Kidney (tissue), 13 donors: ENCODE measurements at regions not wholly inside any gene's neighbourhood (a gene's known extent, or its start where the extent isn't known, plus 50 kb on each side); places are given as distances from the start of the nearest gene placed in this dataset.

ENCODE experiments used
- DNase-seq, 5 donors: peaks; one replicate each; pipeline ENCODE4 v3.0.0-alpha.2; 2013 to 2020
- FAIRE-seq: peaks from 2 replicates; lab custom pipeline; 2012; peaks lifted over from hg19 to GRCh38; lab: Jason Lieb, UNC
- H3K27ac ChIP-seq, 2 donors: one replicate each; pipeline ENCODE4 v1.7.0; 2013; ENCODE audit warnings: low read depth in 2 of 2, low read length in 2 of 2, inconsistent platforms in 1 of 2
- H3K27me3 ChIP-seq: one replicate; pipeline ENCODE4 v1.7.1; 2013; ENCODE audit warnings: low read length, inconsistent platforms; ENCODE audit not compliant: control insufficient read depth, insufficient read depth
- H3K36me3 ChIP-seq, 3 donors: one replicate each; pipeline versions ENCODE4 v1.7.0 to v1.7.1; 2013; ENCODE audit warnings: low read length in 3 of 3, control low read depth in 1 of 3, inconsistent platforms in 1 of 3; ENCODE audit not compliant: insufficient read depth in 3 of 3, control insufficient read depth in 2 of 3
- H3K4me1 ChIP-seq, 3 donors: one replicate each; pipeline versions ENCODE4 v1.7.0 to v1.7.1; 2013; ENCODE audit warnings: low read length in 3 of 3, inconsistent platforms in 1 of 3, low read depth in 1 of 3; ENCODE audit not compliant: control insufficient read depth in 2 of 3, insufficient read depth in 2 of 3
- H3K4me3 ChIP-seq, 3 donors: one replicate each; pipeline versions ENCODE4 v1.7.0 to v1.8.1; 2013; ENCODE audit warnings: low read length in 3 of 3, control low read depth in 1 of 3, inconsistent platforms in 1 of 3
- H3K9ac ChIP-seq, 3 donors: one replicate each; pipeline versions ENCODE4 v1.7.0 to v1.7.1; 2013; ENCODE audit warnings: low read length in 3 of 3, control low read depth in 1 of 3, inconsistent platforms in 1 of 3
- H3K9me3 ChIP-seq, 3 donors: one replicate each; pipeline versions ENCODE4 v1.7.0 to v1.7.1; 2013; ENCODE audit warnings: low read length in 3 of 3, control low read depth in 1 of 3, inconsistent platforms in 1 of 3; ENCODE audit not compliant: control insufficient read depth in 2 of 3, insufficient read depth in 1 of 3
- intact Hi-C: fragments of 100-400 bp; cut with DNase I; formaldehyde crosslinking; loops from one replicate; pipeline ENCODE4 v1.11.1; 2022
- TF ChIP-seq, protein P1 (sequence below): IDR thresholded peaks from 3 replicates; pipeline ENCODE4 v1.5.1; 2012; ENCODE audit warnings: mild to moderate bottlenecking, moderate library complexity, borderline replicate concordance; ENCODE audit not compliant: insufficient read depth; ENCODE audit errors: extremely low read depth
- donor health status: control.
- donor health status: control.
- donor health status: control.
- donor health status: control.
- donor health status: control.
- donor health status: DM: yes; HTN: yes; CAD: no.
- donor health status: Normal renal cell carcinoma (clear cell type).

DNA sequence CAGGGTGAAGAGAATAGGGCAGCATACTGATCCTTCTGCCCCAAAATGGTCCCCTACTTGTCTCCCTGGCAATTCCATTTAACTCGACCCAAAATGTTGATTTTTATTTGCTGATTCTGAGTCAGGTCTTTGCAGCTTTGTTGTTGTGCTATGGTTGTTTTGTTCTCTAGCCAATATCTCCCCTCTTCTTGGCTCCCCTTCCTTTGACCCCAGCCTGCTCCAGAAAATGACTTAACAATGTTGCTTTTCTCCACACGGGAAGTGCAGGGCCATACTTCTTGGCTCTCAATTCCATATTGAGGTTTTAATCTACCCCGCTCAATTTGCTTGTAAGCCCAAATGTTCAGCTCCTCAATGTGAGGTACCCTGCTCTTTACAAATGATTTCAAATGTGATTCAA lies 330.0 kb downstream of the RASEF start:
- TF ChIP-seq, protein P1, sequence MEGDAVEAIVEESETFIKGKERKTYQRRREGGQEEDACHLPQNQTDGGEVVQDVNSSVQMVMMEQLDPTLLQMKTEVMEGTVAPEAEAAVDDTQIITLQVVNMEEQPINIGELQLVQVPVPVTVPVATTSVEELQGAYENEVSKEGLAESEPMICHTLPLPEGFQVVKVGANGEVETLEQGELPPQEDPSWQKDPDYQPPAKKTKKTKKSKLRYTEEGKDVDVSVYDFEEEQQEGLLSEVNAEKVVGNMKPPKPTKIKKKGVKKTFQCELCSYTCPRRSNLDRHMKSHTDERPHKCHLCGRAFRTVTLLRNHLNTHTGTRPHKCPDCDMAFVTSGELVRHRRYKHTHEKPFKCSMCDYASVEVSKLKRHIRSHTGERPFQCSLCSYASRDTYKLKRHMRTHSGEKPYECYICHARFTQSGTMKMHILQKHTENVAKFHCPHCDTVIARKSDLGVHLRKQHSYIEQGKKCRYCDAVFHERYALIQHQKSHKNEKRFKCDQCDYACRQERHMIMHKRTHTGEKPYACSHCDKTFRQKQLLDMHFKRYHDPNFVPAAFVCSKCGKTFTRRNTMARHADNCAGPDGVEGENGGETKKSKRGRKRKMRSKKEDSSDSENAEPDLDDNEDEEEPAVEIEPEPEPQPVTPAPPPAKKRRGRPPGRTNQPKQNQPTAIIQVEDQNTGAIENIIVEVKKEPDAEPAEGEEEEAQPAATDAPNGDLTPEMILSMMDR: no peak
- H3K9ac ChIP-seq: no peak overlapping the region
- no peak overlapping the region for H3K4me3 ChIP-seq
- no peaks in the 10 kb centered on the region for H3K36me3 ChIP-seq
- no peak overlapping the region for H3K27ac ChIP-seq
- intact Hi-C loops: no loop called here
- no peaks in the 10 kb centered on the region for H3K4me1 ChIP-seq
- DNase-seq: peak in 1 of 5 donors; percentile 33
- FAIRE-seq: no peak
- no peaks in the 10 kb centered on the region for H3K9me3 ChIP-seq
- H3K27me3 ChIP-seq: no peaks in the 10 kb centered on the region

DNA sequence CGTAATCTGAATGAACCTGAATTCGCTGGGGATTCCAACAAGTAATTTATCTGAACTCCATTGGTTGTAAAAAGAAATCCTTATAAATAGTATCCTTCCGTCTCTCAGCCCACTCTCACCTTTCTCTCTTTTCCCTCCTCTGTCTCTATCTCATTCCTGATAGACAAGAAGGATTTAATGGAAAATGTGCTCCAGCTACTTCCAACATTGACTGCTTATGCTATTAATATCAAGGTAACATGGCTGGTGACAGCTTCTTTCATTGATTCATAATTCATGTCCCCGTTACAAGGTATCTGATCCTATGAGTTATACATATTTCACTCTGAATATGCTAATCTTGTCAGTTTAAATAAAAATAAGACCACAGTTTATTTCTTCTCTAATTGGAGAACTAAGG lies 326.8 kb downstream of the RASEF start:
- intact Hi-C loops: no loop called here
- Histone ChIP-seq H3K9me3 (no peaks in the 10 kb centered on the region), H3K4me1 (no peaks in the 10 kb centered on the region), H3K9ac (no peak overlapping the region), H3K36me3 (no peaks in the 10 kb centered on the region), H3K4me3 (no peak overlapping the region), H3K27me3 (no peaks in the 10 kb centered on the region), H3K27ac (no peak overlapping the region)
- TF ChIP-seq, protein P1: no peak
- FAIRE-seq (no peak), DNase-seq (no peak)

DNA sequence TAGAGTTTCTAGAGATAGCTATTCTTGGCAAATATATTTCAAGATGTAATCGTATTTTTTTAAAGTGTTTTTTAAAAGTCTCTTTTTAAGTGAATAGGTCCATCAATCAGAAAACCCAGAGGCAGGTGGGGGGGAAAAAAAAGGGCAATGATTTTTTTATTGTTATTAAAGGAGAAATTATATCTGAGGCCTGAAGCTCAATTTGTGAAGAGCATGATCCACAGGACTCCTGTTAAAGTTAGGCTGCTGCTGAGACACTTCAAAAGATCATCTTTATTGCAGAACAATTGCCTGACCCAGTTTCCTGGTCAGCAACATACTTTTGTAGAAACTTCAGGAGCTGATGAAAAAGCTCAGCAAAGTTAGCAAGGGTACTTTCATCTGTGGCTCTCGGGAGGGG lies 326.2 kb downstream of the RASEF start:
- Histone ChIP-seq H3K27ac (no peak overlapping the region), H3K36me3 (no peaks in the 10 kb centered on the region), H3K4me1 (no peaks in the 10 kb centered on the region), H3K9ac (no peak overlapping the region), H3K9me3 (no peaks in the 10 kb centered on the region), H3K4me3 (no peak overlapping the region), H3K27me3 (no peaks in the 10 kb centered on the region)
- DNase-seq (no peak), FAIRE-seq (no peak)
- TF ChIP-seq, protein P1: no peak
- intact Hi-C loops: no loop called here

DNA sequence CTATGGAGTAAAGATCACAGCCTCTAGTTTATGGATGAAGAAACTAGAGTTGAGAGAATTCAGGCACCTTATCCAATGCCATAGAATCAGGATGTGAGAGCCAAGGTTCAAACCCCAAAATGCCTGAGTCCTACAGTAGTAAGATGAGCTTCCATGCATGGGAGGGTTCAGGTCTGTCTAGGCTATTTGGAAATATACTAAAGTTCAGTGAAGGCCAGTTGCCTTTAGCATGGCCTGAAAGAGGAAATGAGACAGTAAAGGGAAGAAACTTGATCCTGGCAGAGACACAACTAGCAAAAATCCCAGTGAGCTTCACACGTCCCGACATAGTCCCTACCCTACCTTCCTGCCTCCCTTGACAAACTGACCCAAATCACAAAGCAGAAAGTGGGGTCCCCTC lies 317.0 kb downstream of the RASEF start:
- intact Hi-C loops: no loop called here
- no peak overlapping the region for H3K9ac ChIP-seq
- FAIRE-seq: no peak
- no peaks in the 10 kb centered on the region for H3K36me3 ChIP-seq
- no peaks in the 10 kb centered on the region for H3K4me1 ChIP-seq
- TF ChIP-seq, protein P1: no peak
- no peak for DNase-seq
- H3K27me3 ChIP-seq: no peaks in the 10 kb centered on the region
- H3K9me3 ChIP-seq: no peaks in the 10 kb centered on the region
- no peak overlapping the region for H3K27ac ChIP-seq
- no peak overlapping the region for H3K4me3 ChIP-seq
